ENCODE measurements at regions not wholly inside any gene's neighbourhood (a gene's known extent, or its start where the extent isn't known, plus 50 kb on each side); places are given as distances from the start of the nearest gene placed in this dataset.

DNA sequence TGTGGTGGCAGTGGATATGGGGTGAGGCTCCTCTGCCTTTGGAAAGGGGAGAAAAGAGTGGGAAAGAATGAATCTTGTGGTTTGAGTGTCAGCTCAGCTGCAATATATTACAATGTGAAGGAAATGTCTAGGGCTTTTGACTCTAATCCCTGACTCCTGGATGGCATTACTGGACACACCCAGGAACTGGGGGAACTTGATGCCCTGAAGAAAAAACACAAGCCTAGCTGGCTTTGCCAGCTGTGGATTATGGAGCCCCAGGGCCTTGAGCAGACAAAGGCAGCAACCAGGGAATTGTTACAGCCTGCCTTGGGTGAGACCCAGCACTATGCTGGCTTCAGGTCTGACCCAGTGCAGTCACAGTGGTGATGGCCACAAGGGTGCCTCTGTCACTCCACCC, 57.1 kb upstream of the CYSLTR1 start:
- TF ChIP-seq, protein P1, sequence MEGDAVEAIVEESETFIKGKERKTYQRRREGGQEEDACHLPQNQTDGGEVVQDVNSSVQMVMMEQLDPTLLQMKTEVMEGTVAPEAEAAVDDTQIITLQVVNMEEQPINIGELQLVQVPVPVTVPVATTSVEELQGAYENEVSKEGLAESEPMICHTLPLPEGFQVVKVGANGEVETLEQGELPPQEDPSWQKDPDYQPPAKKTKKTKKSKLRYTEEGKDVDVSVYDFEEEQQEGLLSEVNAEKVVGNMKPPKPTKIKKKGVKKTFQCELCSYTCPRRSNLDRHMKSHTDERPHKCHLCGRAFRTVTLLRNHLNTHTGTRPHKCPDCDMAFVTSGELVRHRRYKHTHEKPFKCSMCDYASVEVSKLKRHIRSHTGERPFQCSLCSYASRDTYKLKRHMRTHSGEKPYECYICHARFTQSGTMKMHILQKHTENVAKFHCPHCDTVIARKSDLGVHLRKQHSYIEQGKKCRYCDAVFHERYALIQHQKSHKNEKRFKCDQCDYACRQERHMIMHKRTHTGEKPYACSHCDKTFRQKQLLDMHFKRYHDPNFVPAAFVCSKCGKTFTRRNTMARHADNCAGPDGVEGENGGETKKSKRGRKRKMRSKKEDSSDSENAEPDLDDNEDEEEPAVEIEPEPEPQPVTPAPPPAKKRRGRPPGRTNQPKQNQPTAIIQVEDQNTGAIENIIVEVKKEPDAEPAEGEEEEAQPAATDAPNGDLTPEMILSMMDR (IDR thresholded peaks at IDR 0.05) = no peak
- no peak for TF ChIP-seq POLR2AphosphoS5 (IDR thresholded peaks at IDR 0.05)
- no peak for TF ChIP-seq POLR2A (IDR thresholded peaks at IDR 0.05)
- no peak for TF ChIP-seq EP300 (IDR thresholded peaks at IDR 0.05)

Measured in sigmoid colon (tissue), 4 donors.